ENCODE measurements at regions not wholly inside any gene's neighbourhood (a gene's known extent, or its start where the extent isn't known, plus 50 kb on each side); places are given as distances from the start of the nearest gene placed in this dataset.

DNA sequence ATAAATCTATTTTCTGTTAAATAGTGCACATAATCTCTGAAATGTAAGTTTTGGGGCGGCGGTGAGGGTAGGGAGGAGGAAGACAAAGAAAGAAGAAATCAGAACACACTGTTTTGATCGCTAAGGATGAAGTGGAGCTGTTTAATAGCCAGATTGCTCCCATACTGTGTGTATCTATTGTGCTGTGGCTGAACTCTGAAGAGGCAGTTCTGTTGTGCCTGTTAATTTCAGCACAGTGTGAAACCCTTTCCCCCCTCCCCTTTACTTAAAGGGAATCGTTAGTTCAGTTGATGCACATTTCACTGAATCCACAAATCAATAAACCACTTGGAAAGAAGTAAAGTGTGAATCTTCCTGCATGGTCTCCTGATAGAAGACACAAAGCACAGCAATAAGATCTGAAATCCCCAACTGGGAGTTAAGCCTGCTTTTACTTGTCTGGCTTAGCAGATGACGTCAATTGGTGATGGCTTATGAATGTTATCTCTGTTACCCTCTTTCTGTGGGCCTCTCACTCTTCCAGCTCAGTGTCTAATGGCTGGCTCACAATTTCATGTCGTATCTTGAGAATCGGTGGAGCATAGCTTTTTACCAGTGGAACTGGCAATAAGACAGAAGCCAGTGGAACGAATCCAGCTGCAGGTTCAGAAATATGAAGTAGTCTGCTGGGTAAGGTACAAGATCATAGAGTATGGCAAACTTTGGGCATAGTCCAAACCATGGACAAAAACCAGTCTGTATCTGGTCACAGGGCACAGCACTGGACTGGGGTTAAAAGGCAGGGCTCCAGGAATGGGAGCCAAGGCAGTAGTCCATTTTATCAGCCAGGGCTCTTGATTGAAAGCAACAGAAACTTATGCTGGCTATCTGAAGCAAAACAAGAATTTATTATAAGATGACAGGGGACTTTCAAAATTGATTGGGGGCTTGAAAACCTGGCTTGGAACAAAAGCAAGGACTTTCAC is 413.5 kb upstream of the SEL1L start:
- CTCF ChIA-PET, result interaction anchor here (0.9 kb wide), 1 partner anchor 34 kb away, joined by 3 read pairs; no protein-coding TSS in a partner anchor
- Mint-ChIP-seq H3K27me3 (ENCODE audit: low read depth) (no peaks in the 10 kb centered on the region), H3K9me3 (peaks cover 2% of the 10 kb centered on the region), H3K4me3 (no peak overlapping the region), H3K36me3 (ENCODE audit: low read depth) (no peaks in the 10 kb centered on the region), H3K27ac (no peak overlapping the region), H3K4me1 (ENCODE audit: low read depth) (no peaks in the 10 kb centered on the region)
- intact Hi-C loops (cut with micrococcal nuclease), result no loop called here
- DNase-seq, result no peak

DNA sequence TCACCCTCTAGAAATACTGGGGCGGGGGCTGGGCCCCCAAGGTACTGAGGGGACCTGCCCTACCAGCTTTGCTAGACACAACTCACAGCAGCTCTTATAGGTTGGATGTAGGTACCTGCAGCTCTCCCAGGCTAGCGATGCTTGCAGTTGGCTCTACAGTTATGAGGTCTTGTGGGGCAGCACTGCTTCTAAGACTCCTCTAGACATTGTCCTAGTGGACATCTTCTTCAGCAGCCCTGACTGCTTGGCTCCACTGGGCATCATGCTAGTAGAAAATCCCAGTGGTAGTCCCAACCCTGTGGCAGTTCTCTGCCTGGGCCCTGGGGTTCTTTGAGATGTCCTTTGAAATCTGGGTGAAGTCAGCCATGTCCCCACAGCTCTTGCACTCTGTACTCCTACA is 419.3 kb upstream of the SEL1L start:
- no peaks in the 10 kb centered on the region for H3K36me3 Mint-ChIP-seq (ENCODE audit: low read depth)
- H3K4me3 Mint-ChIP-seq, result no peak overlapping the region
- H3K4me1 Mint-ChIP-seq (ENCODE audit: low read depth), result no peaks in the 10 kb centered on the region
- CTCF ChIA-PET, result no interaction called here
- no peak overlapping the region for H3K27ac Mint-ChIP-seq
- H3K9me3 Mint-ChIP-seq, result peaks cover 4% of the 10 kb centered on the region
- no peaks in the 10 kb centered on the region for H3K27me3 Mint-ChIP-seq (ENCODE audit: low read depth)
- intact Hi-C loops (cut with micrococcal nuclease), result no loop called here
- DNase-seq, result no peak

DNA sequence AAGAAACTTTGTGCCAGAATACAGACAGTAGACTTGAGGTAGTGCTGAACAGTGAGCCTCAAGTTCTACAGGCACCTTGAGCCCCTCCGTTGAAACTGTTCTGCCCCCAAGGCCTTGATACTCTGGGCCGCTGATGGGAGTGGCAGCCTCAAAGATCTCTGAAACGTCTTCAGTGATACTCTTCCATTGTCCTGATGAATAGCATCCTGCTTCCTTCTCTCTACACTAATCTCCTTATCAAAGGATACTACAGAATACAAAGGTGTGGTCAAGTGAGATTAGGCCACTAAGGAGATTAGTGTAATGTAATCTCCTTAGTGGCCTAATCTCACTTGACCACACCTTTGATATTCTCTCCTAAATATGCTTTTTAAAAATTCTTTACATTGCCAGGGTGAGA is 419.8 kb upstream of the SEL1L start:
- H3K27me3 Mint-ChIP-seq (ENCODE audit: low read depth), result no peaks in the 10 kb centered on the region
- H3K36me3 Mint-ChIP-seq (ENCODE audit: low read depth), result no peaks in the 10 kb centered on the region
- CTCF ChIA-PET, result no interaction called here

DNA sequence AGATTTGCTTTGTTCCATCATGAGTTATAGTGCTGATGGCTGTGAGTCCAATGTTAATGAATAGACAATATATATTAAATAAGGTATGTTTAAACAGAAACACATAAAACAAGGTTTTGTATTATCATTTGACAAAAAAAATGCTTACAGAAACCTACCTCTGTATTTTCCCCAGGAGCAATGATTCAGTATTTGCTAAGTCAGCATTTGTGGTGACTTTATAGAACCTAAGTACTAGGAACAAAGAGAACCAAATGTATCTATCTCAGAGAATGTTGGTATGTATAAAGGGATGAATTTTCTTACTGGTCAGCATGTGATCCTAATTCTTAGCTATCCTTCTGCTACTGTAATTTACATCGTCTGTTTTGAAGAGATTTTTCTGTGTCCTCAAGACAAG is 421.5 kb upstream of the SEL1L start:
- CTCF ChIA-PET, result no interaction called here
- no peak overlapping the region for H3K4me3 Mint-ChIP-seq
- H3K27ac Mint-ChIP-seq, result no peak overlapping the region
- no peaks in the 10 kb centered on the region for H3K27me3 Mint-ChIP-seq (ENCODE audit: low read depth)
- no peaks in the 10 kb centered on the region for H3K4me1 Mint-ChIP-seq (ENCODE audit: low read depth)
- H3K9me3 Mint-ChIP-seq, result peaks cover 4% of the 10 kb centered on the region
- intact Hi-C loops (cut with micrococcal nuclease), result no loop called here
- H3K36me3 Mint-ChIP-seq (ENCODE audit: low read depth), result no peaks in the 10 kb centered on the region
- DNase-seq, result no peak

More for the DNA sequence above, 419.8 kb upstream of the SEL1L start:
- H3K9me3 Mint-ChIP-seq, result peaks cover 4% of the 10 kb centered on the region
- intact Hi-C loops (cut with micrococcal nuclease), result no loop called here
- H3K4me1 Mint-ChIP-seq (ENCODE audit: low read depth), result no peaks in the 10 kb centered on the region
- DNase-seq, result no peak
- H3K27ac Mint-ChIP-seq, result no peak overlapping the region
- no peak overlapping the region for H3K4me3 Mint-ChIP-seq

DNA sequence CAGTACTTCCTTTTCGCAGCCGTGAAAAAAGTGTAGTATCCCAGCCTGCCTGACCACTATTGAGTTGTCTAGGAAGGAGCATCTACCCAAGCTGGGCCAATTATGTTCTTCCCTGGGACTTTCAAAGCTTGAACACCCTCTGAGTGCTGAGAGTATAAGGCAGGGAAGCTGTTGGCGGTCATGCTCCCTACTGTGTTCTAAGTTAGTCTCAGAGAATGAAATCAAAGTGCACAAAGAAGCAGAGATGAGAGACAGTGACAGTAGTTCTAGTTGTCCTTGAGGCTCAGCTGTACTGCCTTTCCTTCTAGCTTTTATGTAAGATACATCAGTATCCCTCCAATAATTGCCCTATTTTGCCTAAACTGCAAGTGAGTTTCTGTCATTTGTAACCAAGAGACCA is 427.1 kb upstream of the SEL1L start:
- no peaks in the 10 kb centered on the region for H3K9me3 Mint-ChIP-seq
- no peak overlapping the region for H3K27ac Mint-ChIP-seq
- H3K27me3 Mint-ChIP-seq (ENCODE audit: low read depth), result no peaks in the 10 kb centered on the region
- H3K36me3 Mint-ChIP-seq (ENCODE audit: low read depth), result no peaks in the 10 kb centered on the region
- CTCF ChIA-PET, result no interaction called here
- no peaks in the 10 kb centered on the region for H3K4me1 Mint-ChIP-seq (ENCODE audit: low read depth)
- H3K4me3 Mint-ChIP-seq, result no peak overlapping the region
- no peak for DNase-seq
- intact Hi-C loops (cut with micrococcal nuclease), result no loop called here

DNA sequence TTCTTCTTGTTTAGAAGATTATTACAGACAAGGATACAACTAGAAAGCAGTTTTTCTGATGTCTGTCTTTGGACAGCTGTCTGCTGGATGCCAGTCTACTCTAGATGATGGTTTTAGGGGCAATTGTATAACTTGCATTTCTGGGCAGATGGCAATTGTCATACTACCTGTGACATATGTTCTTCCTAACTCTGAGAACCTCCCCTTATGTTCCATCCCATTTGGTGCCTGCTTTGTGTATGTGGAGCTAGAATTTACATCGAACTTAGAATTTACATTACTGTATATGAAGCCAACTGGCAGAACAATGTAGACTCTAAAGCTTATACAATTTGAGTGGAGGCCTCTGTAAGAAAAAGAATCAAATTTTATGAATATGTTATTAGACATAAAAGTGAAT is 430.2 kb upstream of the SEL1L start:
- Mint-ChIP-seq H3K27me3 (ENCODE audit: low read depth) (no peaks in the 10 kb centered on the region), H3K36me3 (ENCODE audit: low read depth) (no peaks in the 10 kb centered on the region)

DNA sequence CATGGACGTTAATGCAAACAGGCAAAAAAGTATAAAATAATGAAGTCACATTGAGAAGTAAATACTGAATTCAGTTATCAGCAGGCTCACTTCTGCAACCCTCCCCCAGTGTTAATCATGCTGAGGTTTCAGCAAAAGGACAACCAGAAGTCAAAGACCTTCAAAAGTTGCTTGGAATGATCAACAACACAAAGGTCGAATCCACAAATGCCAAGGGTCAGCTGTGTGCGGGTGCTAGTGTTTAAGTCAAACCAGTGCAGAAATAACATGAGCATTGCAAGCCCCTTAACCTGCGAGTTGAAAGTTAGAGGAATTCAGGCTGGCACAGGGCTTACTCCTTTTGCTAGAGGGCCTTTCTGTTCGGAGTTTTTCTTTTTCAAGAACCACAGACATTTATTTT is 436.7 kb upstream of the SEL1L start:
- CTCF ChIA-PET, result no interaction called here
- no peaks in the 10 kb centered on the region for H3K27me3 Mint-ChIP-seq (ENCODE audit: low read depth)
- no peak overlapping the region for H3K27ac Mint-ChIP-seq
- DNase-seq, result no peak
- H3K4me1 Mint-ChIP-seq (ENCODE audit: low read depth), result no peaks in the 10 kb centered on the region
- H3K36me3 Mint-ChIP-seq (ENCODE audit: low read depth), result no peaks in the 10 kb centered on the region
- peaks cover 6% of the 10 kb centered on the region for H3K9me3 Mint-ChIP-seq
- intact Hi-C loops (cut with micrococcal nuclease), result no loop called here
- no peak overlapping the region for H3K4me3 Mint-ChIP-seq

More for the DNA sequence above, 430.2 kb upstream of the SEL1L start:
- no peaks in the 10 kb centered on the region for H3K4me1 Mint-ChIP-seq (ENCODE audit: low read depth)
- no peak for DNase-seq
- H3K27ac Mint-ChIP-seq, result no peak overlapping the region
- H3K4me3 Mint-ChIP-seq, result no peak overlapping the region
- intact Hi-C loops (cut with micrococcal nuclease), result no loop called here
- H3K9me3 Mint-ChIP-seq, result peaks cover 3% of the 10 kb centered on the region
- CTCF ChIA-PET, result no interaction called here

DNA sequence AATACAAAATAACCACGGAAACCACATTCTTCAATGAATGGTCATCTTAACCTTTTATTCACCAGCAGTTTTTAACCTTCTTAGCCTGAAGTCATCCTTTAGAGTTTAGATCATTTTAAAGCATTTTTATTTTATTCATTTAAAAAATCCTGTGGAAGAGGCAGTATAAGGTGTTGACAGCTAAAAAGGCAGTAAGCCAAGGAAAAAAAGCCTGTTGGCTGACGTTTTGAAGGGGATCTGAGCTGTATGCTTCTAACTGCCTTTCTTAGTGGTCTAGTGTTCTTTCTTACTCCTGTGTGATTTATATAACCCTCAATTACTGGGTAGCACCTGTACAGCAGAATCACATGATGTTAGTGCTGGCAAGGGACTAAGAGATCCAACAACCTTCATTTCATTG is 438.3 kb upstream of the SEL1L start:
- CTCF ChIA-PET, result no interaction called here
- Mint-ChIP-seq H3K4me3 (no peak overlapping the region), H3K27me3 (ENCODE audit: low read depth) (no peaks in the 10 kb centered on the region), H3K27ac (no peak overlapping the region), H3K4me1 (ENCODE audit: low read depth) (no peaks in the 10 kb centered on the region), H3K9me3 (peaks cover 6% of the 10 kb centered on the region), H3K36me3 (ENCODE audit: low read depth) (no peaks in the 10 kb centered on the region)
- no peak for DNase-seq
- intact Hi-C loops (cut with micrococcal nuclease), result no loop called here

DNA sequence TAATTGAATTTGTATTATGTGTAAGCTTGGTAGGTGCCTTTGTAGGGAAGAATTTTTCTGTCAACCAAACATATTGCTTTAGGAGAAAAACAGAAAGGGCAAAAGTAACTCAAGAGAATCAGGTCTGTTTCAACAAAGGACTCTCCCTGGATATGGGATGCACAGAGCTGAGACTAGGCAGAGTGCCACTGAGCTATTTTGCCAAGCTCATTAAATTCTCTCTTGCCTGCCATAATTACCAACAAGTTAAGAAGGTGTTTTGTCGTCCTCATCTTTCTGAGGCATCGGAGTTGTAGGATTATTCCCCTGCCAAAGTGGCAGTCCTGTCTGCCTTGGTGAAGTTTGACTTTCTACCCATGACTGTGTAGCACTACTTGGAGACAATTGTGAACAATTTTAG is 438.9 kb upstream of the SEL1L start:
- DNase-seq, result no peak
- H3K27me3 Mint-ChIP-seq (ENCODE audit: low read depth), result no peaks in the 10 kb centered on the region
- CTCF ChIA-PET, result no interaction called here
- intact Hi-C loops (cut with micrococcal nuclease), result no loop called here
- peaks cover 6% of the 10 kb centered on the region for H3K9me3 Mint-ChIP-seq
- H3K4me3 Mint-ChIP-seq, result no peak overlapping the region
- no peak overlapping the region for H3K27ac Mint-ChIP-seq
- no peaks in the 10 kb centered on the region for H3K36me3 Mint-ChIP-seq (ENCODE audit: low read depth)
- no peaks in the 10 kb centered on the region for H3K4me1 Mint-ChIP-seq (ENCODE audit: low read depth)

DNA sequence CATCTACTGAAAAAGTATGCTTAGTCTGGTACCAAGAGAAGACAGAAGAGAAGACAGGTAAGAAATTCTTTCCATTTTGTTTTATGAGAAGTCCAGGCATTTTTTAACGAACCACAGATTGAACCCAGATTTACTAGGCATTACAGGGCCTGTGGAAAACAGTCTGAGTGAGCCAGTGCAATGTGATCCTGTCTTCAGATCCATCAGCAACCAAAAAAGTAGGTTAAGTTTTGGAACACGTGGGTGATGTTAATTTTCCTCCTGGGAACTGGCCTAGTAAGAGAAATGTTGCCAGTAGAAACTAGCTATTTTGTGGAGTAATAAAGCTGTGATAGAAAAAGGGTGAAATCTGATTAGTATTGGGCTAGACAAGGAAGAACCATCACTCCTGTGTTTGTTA is 440.9 kb upstream of the SEL1L start:
- DNase-seq, result no peak
- Mint-ChIP-seq H3K27me3 (ENCODE audit: low read depth) (no peaks in the 10 kb centered on the region), H3K27ac (no peak overlapping the region), H3K9me3 (no peaks in the 10 kb centered on the region), H3K4me1 (ENCODE audit: low read depth) (no peaks in the 10 kb centered on the region), H3K36me3 (ENCODE audit: low read depth) (no peaks in the 10 kb centered on the region), H3K4me3 (no peak overlapping the region)
- intact Hi-C loops (cut with micrococcal nuclease), result no loop called here
- CTCF ChIA-PET, result no interaction called here

DNA sequence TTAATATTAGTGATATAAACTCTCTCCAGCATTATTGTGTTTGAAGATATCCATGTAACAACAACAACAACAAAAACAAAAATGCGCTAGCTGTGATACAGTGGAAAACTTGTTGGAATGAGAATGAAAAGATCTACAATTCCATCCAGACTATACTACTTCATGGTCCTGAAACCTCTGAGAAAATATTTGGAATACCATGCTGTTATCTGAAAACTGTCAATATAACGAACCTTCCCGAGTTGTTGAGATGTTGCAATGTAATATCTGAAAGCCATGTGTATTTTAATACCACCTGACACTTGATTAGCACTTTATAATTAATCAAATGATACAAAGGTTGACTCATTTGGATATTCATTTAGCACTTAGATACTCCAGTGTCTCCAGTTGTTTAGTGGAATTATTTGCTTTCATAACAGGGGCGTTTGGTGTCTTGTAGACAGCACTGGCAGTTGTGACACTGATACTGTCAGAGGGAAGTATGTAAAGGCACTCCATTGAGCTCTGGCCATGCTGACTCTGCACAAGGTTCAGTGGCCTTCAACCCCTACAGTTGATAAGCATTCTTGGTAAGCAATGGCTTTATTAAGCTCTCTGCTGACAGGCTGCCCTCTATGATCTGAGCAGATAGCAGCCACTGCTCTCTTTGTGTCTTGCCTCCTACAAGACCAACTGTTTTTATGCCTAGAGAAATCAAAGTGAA is 447.1 kb upstream of the SEL1L start:
- no peaks in the 10 kb centered on the region for H3K27me3 Mint-ChIP-seq (ENCODE audit: low read depth)
- intact Hi-C loops (cut with micrococcal nuclease), result no loop called here

DNA sequence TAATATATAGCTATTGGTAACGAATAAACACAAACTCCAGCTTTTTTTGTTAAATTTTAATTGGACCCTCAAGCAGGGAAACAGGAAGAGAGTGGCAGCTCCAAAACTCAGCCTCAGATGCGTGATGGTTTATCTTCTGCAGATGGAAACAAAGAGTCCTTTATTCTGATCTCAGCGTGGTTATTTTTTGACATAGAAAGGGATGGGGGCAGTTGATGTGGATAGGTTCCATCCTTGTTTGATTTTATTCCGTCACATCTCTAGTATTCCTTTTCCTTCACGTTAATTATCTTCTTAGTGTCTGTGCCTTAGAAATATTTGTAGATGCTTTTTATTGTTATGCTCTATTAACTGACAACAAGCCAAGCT is 447.6 kb upstream of the SEL1L start:
- Mint-ChIP-seq H3K9me3 (no peaks in the 10 kb centered on the region), H3K36me3 (ENCODE audit: low read depth) (no peaks in the 10 kb centered on the region), H3K27ac (no peak overlapping the region), H3K4me3 (no peak overlapping the region), H3K27me3 (ENCODE audit: low read depth) (no peaks in the 10 kb centered on the region), H3K4me1 (ENCODE audit: low read depth) (no peaks in the 10 kb centered on the region)
- intact Hi-C loops (cut with micrococcal nuclease), result no loop called here
- DNase-seq, result no peak
- CTCF ChIA-PET, result interaction anchor here (0.9 kb wide), 1 partner anchor 34 kb away, joined by 3 read pairs; no protein-coding TSS in a partner anchor

More for the DNA sequence above, 447.1 kb upstream of the SEL1L start:
- Mint-ChIP-seq H3K36me3 (ENCODE audit: low read depth) (no peaks in the 10 kb centered on the region), H3K4me3 (no peak overlapping the region), H3K9me3 (no peaks in the 10 kb centered on the region), H3K27ac (no peak overlapping the region), H3K4me1 (ENCODE audit: low read depth) (no peaks in the 10 kb centered on the region)
- no peak for DNase-seq
- CTCF ChIA-PET, result interaction anchor here (0.9 kb wide), 1 partner anchor 33 kb away, joined by 3 read pairs; no protein-coding TSS in a partner anchor

DNA sequence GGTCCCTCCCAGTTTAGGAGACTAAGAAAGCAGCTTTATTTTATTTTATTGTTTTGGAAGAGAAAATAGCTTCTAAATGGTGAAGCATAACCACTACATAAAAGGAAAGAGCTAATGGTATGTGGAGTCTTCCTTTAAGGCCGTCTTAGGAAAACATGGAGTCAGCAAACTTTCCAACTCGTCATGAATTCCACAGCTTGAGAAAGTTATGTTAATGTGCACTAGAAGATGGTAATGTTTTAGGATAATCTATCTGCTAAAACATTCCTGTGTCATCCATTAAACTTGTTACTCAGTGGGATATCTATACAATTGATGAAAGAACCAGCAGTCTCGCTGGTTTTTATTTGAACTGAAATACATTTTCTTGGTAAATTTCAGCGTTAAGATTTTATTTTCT is 448.4 kb upstream of the SEL1L start:
- CTCF ChIA-PET, result no interaction called here
- DNase-seq, result no peak
- Mint-ChIP-seq H3K4me3 (no peak overlapping the region), H3K27ac (no peak overlapping the region), H3K27me3 (ENCODE audit: low read depth) (no peaks in the 10 kb centered on the region), H3K4me1 (ENCODE audit: low read depth) (no peaks in the 10 kb centered on the region), H3K36me3 (ENCODE audit: low read depth) (no peaks in the 10 kb centered on the region), H3K9me3 (no peaks in the 10 kb centered on the region)
- intact Hi-C loops (cut with micrococcal nuclease), result no loop called here

Measured in activated naive CD4-positive, alpha-beta T cell treated with anti-CD3 and anti-CD28 coated beads for 36 hours (primary cell).